GM21381 (cell line): ENCODE measurements at regions not wholly inside any gene's neighbourhood (a gene's known extent, or its start where the extent isn't known, plus 50 kb on each side); places are given as distances from the start of the nearest gene placed in this dataset.

ENCODE experiments used
- ATAC-seq: cut with Tn5 transposase; IDR thresholded peaks from one replicate; pipeline ENCODE4 v1.9.1; 2021; ENCODE audit warnings: mild to moderate bottlenecking, moderate library complexity; ENCODE audit not compliant: unreplicated experiment

DNA sequence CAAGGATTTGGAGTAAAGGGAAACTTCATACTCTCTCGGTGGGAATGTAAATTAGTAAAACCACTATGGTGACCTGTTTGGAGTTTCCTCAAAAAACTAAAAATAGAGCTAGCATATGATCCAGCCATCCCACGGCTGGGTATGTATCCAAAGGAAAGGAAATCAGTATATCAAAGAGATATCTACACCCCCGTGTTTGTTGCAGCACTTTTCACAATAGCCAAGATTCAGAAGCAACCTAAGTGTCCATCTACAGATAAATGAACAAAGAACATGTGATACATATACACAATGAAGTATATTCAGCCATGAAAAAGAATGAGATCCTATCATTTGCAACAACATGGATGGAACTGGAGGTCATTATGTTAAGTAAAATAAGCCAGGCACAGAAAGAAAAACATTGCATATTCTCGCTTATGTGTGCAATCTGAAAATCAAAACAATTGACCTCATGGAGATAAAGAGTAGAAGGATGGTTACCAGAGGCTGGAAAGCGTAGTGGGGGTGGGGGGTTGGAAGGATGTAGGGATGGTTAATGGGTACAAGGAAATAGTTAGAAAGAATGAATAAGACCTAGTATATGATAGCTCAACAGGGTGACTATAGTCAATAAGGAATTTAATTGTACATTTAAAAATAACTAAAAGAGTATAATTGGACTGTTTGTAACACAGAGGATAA is 468.0 kb downstream of the BCAT1 start:
- no peak for ATAC-seq

DNA sequence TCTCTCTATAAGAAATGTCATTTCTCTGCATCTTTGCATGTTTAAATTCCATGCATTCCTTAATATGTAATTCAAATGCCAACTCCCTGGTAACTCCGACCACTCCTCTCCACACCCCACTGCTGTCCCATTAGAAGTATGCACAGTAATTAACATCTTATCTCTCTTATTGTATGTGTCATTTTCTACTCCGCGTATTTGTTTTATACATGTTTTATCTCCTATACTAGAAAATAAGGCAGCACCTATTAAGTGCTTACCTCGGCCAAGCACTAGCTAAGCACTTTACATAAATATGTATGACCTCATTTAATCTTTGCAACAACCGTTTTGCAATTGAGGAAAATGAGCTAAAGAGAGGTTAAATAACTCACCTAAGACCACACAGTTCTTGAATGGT is 469.8 kb downstream of the BCAT1 start:
- no peak for ATAC-seq

DNA sequence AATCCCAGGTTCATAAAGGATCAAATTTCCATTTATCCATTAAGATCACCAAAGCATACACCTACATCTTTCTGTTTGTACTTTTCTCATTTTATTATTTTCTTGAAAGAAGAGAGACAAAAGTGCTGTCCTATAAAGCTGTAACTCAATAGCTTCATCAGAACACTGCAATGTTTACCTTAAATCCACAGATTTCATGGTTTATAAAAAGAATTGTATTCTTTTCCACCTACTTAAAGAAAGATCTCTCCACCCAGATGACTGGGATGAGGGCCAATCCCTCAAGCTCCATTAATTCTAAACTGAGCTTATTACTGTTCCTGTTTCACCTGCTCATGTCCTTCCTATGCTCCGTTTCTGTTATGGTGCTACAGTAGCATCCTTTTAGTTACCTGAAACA is 470.6 kb downstream of the BCAT1 start:
- no peak for ATAC-seq

DNA sequence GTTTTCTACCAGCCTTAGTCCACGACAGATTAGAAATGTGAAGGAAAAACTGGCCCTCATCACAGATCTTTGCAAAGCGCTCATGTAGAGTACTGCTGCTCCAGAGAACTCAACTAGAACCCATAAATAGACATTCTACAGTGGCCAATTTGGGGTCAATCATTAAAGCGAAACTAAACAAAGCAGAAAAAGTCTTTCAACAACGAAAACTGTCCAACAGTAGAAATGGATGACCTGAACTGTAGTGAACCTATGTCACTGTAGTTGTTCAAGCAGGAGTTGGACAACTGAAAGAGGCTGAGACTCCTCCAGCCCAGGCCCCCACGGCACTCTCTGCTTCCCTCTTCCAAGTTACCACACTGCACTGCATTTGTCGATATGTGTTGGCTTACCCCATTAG is 472.6 kb downstream of the BCAT1 start:
- no peak for ATAC-seq

DNA sequence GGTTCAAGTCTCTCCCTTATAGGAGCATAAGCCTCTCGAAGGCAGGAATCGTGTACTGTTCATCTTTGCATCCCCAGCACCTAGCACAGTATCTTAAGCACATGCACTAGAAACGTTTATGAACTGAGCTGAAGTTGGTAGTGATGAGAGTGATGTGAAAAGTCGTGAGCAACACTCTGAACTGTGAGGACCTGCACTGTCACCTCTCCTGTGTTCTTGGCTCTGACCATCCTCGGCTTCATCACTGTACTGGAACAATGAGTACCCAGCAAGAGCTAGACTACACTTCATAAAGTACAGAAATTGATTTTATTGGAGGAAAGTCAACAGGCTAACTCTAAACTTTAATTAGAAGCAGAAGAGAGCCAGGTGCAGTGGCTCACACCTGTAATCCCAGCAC is 473.6 kb downstream of the BCAT1 start:
- no peak for ATAC-seq

DNA sequence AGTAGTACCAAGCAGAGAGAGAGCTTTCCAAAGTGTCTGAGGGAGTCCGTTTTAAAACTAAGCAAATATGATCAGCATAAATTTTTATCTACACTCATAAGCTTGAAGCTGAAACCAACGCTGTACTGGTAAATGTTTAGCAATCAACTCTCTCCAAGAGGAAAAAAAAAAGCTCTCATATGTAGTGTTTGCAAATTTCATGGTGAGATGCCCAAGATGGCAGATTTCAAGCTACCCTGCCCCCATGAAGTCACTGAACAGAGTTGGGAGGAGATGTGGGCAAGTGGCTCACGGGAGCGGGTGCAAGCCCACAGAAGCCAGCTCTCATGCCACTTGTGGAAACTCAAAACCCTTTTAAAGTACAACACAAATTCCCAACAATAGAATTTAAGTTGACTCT is 475.8 kb downstream of the BCAT1 start:
- ATAC-seq: no peak

DNA sequence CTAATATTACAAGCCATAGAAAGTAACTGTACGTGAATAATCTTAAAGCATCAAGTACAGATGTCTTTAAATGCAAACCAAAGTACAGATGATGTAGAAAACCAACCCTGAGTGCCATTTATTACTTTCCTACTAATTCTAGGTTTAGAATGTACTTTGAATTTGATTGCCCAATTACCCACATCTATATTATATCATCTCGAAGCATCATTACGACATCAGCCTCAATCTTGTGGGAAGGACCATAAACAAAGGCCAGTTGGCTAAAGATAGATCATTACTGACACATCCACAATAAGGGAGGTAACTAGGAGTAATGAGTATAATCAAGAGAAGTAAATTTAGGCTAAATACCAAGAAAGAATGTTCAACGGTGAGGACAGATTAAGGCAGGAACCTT is 478.9 kb downstream of the BCAT1 start:
- ATAC-seq: no peak

DNA sequence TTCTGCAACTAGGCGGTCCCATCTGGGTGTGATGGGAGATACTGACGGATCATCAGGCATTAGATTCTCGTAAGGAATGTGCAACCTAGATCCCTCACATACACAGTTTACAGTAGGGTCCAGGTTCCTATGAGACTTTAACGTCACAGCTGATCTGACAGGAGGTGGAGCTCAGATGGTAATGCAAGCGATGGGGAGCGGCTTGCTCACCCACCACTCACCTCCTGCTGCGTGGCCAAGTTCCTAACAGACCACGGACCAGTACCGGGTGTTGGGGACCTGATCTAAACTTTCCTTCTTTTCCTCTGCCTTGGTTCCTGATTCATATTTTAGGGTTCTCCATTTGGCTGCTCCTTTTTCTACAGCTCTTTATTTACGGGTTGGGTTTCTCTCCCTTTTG is 479.8 kb downstream of the BCAT1 start:
- no peak for ATAC-seq

DNA sequence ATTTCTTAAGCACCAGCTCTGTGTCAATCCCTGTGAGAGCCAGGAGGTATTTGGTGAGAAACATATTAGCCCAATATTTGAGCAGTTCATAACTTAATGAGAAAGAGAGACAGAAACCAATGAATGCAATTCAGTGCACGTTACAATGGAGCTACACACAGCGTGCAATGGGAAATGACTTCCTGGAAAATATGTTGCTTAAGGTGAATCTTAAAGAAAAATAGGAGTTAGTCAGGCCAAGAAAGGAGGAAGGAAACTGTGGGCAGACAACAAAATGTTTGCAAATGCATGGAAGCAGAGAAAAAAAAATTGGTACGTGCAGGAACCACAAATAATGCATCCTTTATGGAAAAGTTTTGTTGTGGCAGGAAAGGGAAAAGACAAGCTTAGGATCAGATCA is 481.7 kb downstream of the BCAT1 start:
- no peak for ATAC-seq

DNA sequence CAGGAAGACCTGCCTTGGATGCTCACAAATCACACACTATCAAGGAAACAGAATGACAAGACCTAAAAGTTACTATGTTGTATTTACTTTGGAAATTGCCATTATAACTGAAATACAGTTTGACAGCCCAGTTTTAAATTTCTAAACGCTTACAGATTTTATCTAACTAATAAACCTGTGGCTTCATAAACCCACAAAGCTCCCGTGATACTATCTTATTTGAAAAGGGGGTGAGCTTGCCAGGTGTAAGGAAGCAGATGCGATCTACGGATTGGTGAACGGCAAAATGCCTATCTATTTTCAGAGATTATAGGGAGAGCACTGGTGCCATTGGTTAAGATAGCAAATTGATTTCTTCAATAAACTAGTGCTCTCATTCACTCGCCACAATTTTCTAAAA is 485.5 kb downstream of the BCAT1 start:
- ATAC-seq: no peak

DNA sequence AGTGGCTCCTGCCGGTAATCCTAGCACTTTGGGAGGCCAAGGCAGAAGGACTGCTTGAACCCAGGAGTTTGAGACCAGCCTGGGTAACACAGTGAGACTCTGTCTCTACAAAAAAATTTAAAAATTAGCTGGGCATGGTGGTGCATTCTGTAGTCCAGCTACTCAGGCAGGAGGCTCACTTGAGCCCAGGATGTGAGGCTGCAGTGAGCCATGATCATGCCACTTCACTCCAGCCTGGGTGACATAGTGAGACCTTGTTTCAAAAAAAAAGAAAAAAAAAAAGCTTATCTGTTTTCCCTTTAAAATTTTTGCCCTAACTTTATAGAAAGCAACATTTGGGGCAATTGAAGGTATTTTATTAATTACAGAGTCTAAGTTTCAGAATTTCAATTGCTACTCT is 486.0 kb downstream of the BCAT1 start:
- ATAC-seq: no peak

DNA sequence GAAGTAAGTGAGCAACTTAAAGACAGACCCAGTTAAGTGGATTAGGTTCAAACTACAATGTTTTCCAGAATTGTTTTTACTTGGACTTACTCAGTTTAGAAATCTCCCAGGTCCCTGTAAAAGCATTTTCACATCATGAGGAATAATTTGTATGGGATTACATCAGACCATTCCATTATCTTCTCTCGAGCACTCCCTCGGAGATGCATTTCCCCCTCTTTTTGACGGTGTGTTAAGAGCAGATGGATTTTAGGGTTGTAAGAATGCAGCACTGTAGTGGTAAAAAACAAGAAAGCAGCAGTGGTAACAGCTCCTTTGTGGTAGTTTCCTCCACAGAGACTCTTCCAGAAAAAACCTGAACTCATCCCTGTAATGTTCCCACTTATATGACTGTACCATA is 488.4 kb downstream of the BCAT1 start:
- ATAC-seq: no peak

DNA sequence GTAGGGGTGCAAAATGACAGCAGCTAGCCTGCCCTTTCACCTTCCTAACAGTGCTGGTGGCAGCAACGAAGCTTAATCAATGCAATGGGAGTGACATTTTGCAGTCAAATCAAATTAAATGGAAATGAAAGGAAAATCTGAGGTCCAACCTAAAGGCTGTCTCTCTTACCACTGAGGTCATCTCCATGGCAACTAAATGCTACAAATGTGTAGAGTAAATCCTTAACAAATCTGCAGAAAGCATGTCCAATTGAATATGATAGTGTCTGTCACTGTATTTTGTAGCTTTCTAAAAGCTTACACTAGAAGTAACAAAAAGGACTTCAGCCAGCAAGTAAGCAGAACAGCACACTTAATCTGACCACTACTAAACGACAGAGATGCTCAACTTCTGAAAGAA is 488.8 kb downstream of the BCAT1 start:
- ATAC-seq: no peak

DNA sequence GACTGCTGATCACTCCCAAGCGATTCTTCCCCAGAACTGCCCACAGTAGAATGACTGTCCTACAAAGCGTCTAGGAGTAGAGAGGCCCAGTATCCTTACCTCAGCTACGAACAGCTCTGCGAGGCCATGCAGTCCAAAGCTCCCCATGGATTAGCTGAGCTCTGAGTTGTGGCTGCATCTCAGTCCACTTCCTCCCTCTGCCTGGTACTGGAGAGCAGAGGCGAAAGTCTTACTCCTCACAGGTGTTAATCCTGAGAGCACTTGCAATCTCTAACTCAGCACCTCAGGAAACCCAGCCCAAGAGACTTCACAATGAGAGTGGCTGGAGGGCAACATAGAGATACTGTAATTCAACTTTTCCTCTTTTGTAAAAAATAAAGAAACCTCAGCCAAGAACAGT is 493.1 kb downstream of the BCAT1 start:
- no peak for ATAC-seq

DNA sequence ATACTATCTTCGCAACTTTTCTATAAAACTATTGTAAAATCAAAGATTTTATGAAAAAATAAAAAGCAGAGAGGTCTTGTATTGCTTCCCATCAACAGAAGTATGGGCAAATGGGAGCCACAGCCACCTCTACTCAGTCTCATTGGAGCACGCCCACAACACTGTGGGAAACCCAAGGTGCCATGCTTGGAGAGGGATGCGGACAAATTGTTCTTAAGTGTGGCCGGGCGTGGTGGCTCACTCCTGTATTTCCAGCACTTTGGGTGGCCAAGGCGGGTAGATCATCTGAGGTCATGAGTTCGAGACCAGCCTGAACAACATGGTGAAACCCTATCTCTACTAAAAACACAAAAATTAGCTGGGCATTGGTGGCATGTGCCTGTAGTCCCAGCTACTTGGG is 498.2 kb upstream of the SOX5 start:
- no peak for ATAC-seq

DNA sequence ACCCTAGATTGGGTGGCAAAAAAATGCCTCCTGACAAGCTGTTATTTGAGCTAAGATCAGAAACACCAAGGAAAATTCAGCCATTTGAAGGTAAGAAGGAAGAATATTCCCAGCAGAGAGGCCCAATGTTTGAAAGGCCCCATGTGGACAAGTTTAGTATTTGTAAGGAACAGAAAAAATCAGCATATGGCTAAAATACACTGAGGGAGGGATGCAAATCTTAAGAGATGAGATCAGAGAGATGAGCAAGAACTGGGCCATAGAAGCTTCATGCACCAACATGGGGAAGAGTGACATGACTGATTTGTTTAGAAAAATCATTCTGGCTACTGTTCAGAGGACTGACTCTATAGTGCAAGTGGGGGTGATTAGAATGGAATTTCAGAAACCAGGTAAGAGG is 496.8 kb upstream of the SOX5 start:
- ATAC-seq: no peak

DNA sequence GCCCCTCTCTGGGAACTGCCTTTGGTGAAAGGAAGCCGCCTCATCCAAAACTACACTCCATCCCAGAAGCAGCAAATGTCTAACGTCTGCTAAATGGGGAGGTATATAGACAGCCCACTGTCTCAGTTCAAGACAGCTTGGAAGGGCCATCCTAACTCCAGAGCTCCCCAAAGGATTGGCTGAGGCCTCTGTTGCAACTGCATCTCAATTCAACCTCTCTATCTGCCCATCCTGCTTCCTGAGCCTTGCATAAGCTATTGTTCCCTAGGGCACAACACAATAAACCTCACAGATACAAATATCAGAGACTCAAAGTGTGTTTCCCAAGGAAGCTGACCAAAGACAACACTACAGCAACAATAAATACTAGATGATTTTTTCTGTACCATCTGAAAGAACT is 495.2 kb upstream of the SOX5 start:
- ATAC-seq: no peak

DNA sequence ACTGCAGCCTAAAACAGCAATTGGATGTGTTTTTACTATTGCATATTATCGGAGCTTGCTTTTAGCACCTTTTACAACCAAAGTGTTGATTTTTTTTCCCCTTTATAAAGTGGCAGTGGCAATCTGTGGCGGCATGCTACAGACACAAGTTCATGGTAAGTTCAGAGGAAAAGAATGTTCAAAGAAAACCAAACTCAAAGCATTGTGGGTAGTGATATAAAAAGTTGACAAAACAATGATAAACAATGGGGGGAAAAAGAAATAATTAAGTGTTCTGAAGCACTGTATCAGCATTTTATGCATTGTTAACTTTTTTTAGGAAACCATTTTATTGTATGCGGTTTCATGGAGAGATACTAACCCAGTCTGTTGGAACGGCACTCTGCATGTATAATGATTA is 492.0 kb upstream of the SOX5 start:
- ATAC-seq: no peak

DNA sequence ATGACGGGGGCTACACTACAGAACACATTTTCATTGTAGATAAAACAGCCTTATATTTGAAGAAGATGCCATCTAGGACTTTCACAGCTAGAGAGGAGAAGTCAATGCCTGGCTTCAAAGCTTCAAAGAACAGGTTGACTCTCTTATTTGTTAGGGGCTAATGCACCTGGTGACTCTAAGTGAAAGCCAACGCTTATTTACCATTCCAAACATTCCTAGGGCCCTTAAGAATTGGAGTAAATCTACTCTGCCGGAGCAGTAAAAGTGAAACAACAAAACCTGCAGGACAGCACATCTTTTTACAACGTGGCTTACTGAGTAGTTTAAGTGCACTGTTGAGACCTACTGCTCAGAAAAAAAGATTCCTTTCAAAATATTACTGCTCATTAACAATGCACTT is 487.2 kb upstream of the SOX5 start:
- ATAC-seq: no peak

DNA sequence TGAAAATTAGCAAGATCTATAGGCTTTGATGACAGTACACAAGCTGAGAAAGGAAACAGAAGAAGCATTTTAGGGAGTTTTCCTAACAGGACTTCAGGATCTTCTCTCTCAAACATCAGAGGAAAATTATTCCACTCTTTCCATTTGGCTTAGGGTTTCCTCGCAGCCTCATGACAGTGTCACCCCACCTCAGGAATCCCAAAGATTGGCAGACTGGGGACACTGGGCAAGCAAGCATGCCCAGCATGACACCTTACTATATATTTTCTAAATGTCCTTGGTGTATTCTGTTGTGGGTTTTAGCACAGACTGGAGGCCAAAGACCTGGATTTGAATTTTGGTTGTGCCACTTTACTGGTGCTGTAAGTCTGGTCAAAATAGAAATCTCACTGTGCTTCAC is 482.4 kb upstream of the SOX5 start:
- ATAC-seq: no peak

DNA sequence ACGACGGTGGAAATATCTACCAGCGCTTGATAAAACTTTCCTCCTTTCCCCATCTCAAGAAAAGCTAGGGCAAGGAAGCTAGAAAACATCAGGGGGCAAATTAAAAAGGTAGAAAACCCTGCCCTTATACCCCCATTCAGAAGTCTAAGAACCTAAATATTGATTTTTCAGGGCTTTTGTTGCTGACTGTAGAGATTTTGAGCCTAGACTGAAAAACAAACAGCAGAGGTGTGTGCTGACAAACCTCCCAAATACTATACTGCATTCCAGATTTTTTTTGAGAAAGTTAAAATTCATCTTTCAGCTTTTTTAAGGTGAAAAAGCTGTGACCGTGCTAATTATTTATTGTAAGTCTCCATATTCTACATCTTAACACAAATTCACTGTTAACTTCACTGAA is 478.3 kb upstream of the SOX5 start:
- ATAC-seq: no peak

DNA sequence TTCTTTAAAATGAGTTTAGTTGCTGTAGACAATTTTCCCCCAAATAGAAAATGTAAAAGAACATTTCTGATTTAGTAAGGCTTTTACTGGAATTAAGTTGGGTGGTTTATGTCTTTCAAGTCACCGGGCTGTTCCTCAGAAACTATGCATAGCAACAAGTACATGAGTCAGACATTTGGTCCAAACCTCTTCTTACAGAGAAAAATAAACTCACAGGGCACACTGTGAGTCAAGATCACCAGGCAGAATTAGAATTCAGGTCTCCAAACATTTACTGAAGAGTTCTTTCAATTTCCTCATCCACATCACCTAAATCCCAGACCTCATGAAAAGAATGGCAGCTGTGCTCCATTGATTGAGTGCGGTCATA is 476.1 kb upstream of the SOX5 start:
- no peak for ATAC-seq

DNA sequence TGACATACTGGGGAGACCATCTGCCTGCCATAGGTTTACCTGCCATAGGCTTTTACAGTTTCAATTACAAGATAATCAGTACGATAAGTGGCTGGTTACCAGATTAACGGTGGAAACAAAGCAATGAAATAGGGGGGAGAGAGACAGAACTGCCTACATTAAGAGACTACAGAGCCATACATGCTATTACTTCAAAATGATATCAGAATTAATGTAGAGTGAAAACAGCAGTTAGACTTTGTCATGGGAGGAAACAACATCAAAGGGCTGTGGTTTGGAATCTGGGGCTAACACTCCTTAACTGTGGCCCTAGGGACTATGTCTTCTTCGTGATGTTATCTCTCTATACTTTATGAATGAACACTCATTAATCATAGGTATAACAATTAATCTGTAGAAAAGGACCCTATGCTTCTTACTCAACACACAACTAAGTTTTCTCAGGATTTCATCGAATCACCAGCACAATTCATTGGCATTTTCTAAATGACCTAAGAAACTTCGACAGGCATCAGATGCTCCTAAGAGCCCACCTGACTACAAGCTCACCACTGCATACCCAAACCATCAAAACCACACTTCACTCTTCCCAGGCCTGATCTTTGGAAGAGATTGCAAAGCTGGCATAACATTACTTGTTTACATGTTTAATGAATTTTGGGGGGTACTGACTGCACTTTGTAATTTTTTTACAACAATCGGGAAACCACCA is 475.6 kb upstream of the SOX5 start:
- no peak for ATAC-seq
